GM19025 (cell line): ENCODE measurements at regions not wholly inside any gene's neighbourhood (a gene's known extent, or its start where the extent isn't known, plus 50 kb on each side); places are given as distances from the start of the nearest gene placed in this dataset.

Experiments
- ATAC-seq: cut with Tn5 transposase; IDR thresholded peaks from one replicate; pipeline ENCODE4 v1.9.1; 2021; ENCODE audit warnings: mild to moderate bottlenecking, low read depth, moderate library complexity; ENCODE audit not compliant: unreplicated experiment

- ATAC-seq = no peak
These were observed 55.5 kb upstream of the ST6GAL2 start for GRCh38 chr2:106941372-106941993.

GRCh38 chr2:106943468-106944200, 57.7 kb upstream of the ST6GAL2 start:
- no peak for ATAC-seq

- no peak for ATAC-seq
These were observed 58.2 kb upstream of the ST6GAL2 start for GRCh38 chr2:106944215-106944614.

GRCh38 chr2:106948540-106948939, 62.6 kb upstream of the ST6GAL2 start:
- no peak for ATAC-seq

- no peak for ATAC-seq
These were observed 67.3 kb upstream of the ST6GAL2 start for GRCh38 chr2:106953236-106953635.

- ATAC-seq = no peak
These were observed 67.8 kb upstream of the ST6GAL2 start for GRCh38 chr2:106953779-106954178.

- ATAC-seq = no peak
These were observed 68.3 kb upstream of the ST6GAL2 start for GRCh38 chr2:106954304-106954703.

GRCh38 chr2:106956416-106956815, 70.4 kb upstream of the ST6GAL2 start:
- ATAC-seq = no peak

GRCh38 chr2:106956879-106957278, 70.9 kb upstream of the ST6GAL2 start:
- ATAC-seq = no peak

- ATAC-seq = no peak
These were observed 74.2 kb upstream of the ST6GAL2 start for GRCh38 chr2:106959975-106960682.

GRCh38 chr2:106960683-106961161, 74.8 kb upstream of the ST6GAL2 start:
- ATAC-seq = no peak

- no peak for ATAC-seq
These were observed 75.4 kb upstream of the ST6GAL2 start for GRCh38 chr2:106961328-106961727.

- no peak for ATAC-seq
These were observed 77.2 kb upstream of the ST6GAL2 start for GRCh38 chr2:106963156-106963555.

GRCh38 chr2:106963893-106964292, 77.9 kb upstream of the ST6GAL2 start:
- ATAC-seq = no peak

GRCh38 chr2:106965611-106966010, 79.6 kb upstream of the ST6GAL2 start:
- no peak for ATAC-seq

GRCh38 chr2:106969777-106970176, 83.8 kb upstream of the ST6GAL2 start:
- ATAC-seq = no peak

GRCh38 chr2:106970471-106971261, 84.7 kb upstream of the ST6GAL2 start:
- ATAC-seq = no peak

GRCh38 chr2:106972782-106973181, 86.8 kb upstream of the ST6GAL2 start:
- ATAC-seq = no peak

- no peak for ATAC-seq
These were observed 88.9 kb upstream of the ST6GAL2 start for GRCh38 chr2:106974891-106975290.

- ATAC-seq = no peak
These were observed 89.7 kb upstream of the ST6GAL2 start for GRCh38 chr2:106975641-106976040.

GRCh38 chr2:106976548-106976947, 90.6 kb upstream of the ST6GAL2 start:
- no peak for ATAC-seq
